Liver (tissue), 3 donors: ENCODE measurements at regions not wholly inside any gene's neighbourhood (a gene's known extent, or its start where the extent isn't known, plus 50 kb on each side); places are given as distances from the start of the nearest gene placed in this dataset.

Source experiments
- CTCF ChIP-seq: fragments of 150-350 bp; IDR thresholded peaks from 2 replicates; pipeline ENCODE4 v1.5.1; 2017; ENCODE audit warnings: improper control_type of control experiment, low read depth, low read length; ENCODE audit not compliant: missing input control
- JUND ChIP-seq, 2 donors: IDR thresholded peaks; 2 replicates each; pipeline ENCODE4 v1.6.1; 2016; ENCODE audit warnings: antibody characterized with exemption in 2 of 2
- SP1 ChIP-seq: IDR thresholded peaks from 2 replicates; pipeline ENCODE4 v1.6.1; 2018; ENCODE audit warnings: antibody characterized with exemption, mild to moderate bottlenecking
- donor health status: healthy.
- donor health status: healthy.

GRCh38 chr1:235030919-235031596 lies 97.6 kb downstream of the TOMM20 start:
- TF ChIP-seq SP1 (no peak), CTCF (no peak), JUND (IDR thresholded peaks at IDR 0.05) (no peak)
